D721Med (cell line): ENCODE measurements at regions not wholly inside any gene's neighbourhood (a gene's known extent, or its start where the extent isn't known, plus 50 kb on each side); places are given as distances from the start of the nearest gene placed in this dataset.

ENCODE experiments used
- DNase-seq: peaks from one replicate; pipeline ENCODE4 v3.0.0; 2011; ENCODE audit warnings: low spot score; ENCODE audit not compliant: insufficient read length
- FAIRE-seq: peaks from 2 replicates; lab custom pipeline; 2011; peaks lifted over from hg19 to GRCh38; lab: Jason Lieb, UNC
- TF ChIP-seq, protein P1 (sequence below): IDR thresholded peaks from 2 replicates; pipeline ENCODE4 v1.5.1; 2012; ENCODE audit warnings: mild to moderate bottlenecking, control low read depth; ENCODE audit not compliant: insufficient read depth; ENCODE audit errors: missing control alignments

DNA sequence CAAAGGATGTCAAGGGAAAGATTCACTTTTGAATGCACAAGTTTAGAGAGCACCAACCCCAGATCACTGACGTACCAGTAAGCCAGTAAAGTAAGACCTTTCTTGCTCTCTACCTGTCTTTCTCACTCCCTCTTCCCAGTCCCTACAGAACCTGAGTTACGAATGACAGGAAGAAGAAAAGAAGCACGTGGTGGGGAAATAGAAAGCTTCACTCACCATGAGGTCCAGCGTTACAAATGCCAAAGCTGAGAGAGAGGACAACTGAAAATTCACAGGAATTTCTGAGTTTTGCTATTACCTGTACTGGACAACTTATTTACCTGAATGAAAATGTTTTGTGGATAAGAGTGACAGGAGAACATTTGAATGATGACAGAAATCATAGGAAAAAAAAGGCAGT is 133.2 kb upstream of the GBE1 start:
- TF ChIP-seq, protein P1, sequence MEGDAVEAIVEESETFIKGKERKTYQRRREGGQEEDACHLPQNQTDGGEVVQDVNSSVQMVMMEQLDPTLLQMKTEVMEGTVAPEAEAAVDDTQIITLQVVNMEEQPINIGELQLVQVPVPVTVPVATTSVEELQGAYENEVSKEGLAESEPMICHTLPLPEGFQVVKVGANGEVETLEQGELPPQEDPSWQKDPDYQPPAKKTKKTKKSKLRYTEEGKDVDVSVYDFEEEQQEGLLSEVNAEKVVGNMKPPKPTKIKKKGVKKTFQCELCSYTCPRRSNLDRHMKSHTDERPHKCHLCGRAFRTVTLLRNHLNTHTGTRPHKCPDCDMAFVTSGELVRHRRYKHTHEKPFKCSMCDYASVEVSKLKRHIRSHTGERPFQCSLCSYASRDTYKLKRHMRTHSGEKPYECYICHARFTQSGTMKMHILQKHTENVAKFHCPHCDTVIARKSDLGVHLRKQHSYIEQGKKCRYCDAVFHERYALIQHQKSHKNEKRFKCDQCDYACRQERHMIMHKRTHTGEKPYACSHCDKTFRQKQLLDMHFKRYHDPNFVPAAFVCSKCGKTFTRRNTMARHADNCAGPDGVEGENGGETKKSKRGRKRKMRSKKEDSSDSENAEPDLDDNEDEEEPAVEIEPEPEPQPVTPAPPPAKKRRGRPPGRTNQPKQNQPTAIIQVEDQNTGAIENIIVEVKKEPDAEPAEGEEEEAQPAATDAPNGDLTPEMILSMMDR, result no peak
- DNase-seq (no peak), FAIRE-seq (no peak)

DNA sequence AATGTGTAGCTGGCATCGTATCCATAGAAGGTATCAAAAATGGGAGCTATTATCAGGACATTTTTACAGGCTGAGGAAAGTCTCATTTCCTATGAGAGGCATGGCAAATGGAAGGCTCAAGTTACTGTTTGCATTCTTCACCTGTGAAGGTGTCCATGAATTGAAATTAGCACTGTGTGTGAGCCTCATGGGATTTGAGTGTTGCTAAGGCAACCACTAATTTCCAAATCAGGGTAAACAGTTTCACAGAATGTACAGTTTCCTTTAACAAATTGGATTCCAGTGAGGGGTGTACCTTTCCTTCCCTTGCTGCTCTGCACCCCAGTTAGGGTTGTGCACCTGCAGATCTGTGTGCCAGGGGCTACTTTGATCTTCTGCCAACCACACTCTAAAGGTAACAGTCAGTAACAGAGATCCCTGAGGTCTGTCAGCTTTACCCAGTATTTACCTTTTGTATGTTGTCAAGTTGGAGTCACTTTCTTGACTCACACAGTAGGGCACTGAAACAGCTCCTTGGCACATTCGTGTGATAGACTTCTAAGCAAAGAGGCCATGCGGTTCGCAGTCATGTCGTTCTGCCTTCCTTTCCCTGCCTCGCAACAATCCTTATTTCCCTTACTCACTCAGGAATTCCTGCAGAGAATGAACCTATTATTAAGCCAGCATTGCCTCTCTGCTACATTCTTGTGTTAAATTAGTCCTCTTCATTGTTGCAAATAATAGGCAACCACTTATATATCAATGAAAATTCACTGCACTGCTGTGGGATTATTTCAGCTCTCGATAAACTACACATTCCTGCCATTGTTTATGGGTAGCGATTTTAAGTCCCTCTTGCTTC is 129.8 kb upstream of the GBE1 start:
- FAIRE-seq, result no peak
- TF ChIP-seq, protein P1, result no peak
- no peak for DNase-seq

DNA sequence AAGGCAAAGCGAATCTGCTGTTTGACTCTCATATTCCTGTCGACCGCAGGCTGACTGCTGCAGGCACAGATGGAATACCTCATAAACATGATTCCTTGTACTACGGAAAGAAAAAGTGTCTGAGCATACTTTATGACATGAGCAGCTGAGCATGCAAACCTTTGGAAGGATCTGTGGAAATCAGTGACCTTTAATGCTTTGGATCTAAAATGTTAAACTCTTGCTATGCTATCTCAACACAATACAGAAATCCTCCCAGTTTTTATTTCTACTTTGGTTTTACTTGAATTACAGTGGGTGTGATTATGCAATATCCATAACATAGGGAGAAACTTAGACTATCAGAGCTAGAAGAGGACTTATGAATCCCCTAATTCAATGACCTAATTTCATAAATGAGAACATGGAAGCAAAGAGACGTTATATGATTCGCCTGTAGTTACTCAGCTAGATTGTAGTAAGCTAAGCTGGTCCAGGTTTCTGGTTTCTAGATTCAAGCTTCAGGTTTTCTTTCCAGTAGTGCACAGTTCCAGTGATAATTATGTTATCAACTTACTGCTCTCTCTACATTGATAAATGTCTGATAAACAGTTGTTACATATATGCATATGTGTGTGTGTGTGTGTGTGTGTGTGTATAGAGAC is 127.6 kb upstream of the GBE1 start:
- TF ChIP-seq, protein P1, result no peak
- DNase-seq (no peak), FAIRE-seq (no peak)

DNA sequence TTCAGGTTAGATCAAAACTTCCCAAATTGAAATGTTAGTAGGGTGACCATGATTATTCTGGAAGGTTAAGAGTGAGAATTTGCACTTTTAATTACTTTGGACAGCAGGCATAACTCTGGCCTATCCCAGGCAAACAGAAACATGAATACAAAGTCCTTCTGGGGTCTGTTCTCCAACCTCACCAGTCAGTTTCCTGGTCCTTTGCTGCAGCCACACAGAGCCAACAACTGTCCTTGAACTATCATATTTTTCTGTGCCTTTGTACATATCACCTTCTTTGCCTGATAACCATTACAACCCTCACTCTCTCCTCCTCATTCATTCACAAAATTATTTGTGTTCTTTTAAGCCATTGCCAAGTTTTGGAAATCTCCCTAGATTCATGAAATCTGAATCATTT is 126.0 kb upstream of the GBE1 start:
- TF ChIP-seq, protein P1, result no peak
- no peak for DNase-seq
- no peak for FAIRE-seq

DNA sequence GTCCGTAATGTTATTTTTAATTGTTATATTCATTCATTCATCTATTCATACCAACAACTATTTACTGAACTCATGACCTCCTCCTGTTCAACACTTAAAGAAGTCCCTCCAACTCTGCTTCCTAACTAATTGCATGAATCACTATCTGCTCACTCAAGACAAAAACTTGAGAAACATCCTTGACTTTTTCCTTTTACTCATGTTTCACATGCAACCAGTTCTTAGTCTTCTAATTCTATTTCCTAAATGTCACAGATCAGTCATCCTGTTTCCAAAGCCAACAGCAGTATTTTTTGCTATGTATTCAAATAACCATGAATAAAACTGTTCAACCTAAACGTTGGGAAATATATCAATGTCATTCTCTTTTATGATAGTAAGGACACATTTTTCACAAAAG is 124.6 kb upstream of the GBE1 start:
- DNase-seq, result no peak

DNA sequence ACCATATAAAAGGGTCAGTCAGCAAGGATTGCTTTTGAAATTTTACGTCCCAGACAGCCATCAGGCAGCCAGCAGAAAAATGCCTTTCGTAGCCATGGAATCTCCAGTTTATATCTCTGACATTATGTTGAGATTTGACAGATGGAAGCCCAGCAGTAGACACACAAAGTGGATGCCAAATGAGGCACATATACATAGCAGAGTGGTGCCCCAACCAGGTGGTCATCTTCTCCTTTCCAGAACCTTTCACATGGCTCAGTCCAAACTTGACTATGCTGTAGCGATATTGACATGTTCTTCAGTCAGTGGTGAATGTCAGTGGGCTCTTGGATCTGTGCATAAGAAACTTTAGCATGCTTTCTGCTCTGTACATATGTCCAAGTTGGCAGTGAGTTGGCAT is 123.3 kb upstream of the GBE1 start:
- TF ChIP-seq, protein P1, result no peak
- DNase-seq, result no peak
- no peak for FAIRE-seq

More for the DNA sequence above, 124.6 kb upstream of the GBE1 start:
- TF ChIP-seq, protein P1, result no peak
- FAIRE-seq, result no peak

DNA sequence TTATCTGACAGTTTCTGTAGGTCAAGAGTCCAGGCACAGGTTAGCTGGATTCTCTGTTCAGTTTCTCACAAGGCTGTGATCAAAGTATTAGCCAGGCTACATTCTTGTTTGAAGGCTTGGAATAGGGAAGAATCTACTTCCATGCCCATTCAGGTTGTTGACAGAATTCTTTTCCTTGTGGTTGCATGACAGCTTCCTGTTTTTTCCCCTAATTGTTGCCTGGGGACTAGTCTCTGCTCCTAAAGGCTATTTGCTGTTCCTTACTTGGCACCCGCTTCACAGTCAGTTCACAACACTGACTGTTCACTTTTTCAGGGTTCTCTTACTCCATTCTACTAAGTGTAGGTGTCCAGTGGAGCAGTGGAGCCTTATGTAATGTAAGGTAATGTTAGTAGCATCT is 115.4 kb upstream of the GBE1 start:
- no peak for DNase-seq
- TF ChIP-seq, protein P1, result no peak
- FAIRE-seq, result no peak
